Activated CD4-positive, alpha-beta T cell treated with anti-CD3 and anti-CD28 coated beads, Interleukin-2, amount 10 ng/mL, durations not matched to agents 7 days and 5 days (primary cell): ENCODE measurements at regions not wholly inside any gene's neighbourhood (a gene's known extent, or its start where the extent isn't known, plus 50 kb on each side); places are given as distances from the start of the nearest gene placed in this dataset.

Experiments used
- CTCF ChIA-PET: fragments of 350-600 bp; sonication (Branson Sonifier 250); formaldehyde crosslinking; loops from one replicate; lab custom pipeline; 2021; ENCODE audit warnings: antibody characterized with exemption; lab: Charles Lee
- POLR2A ChIA-PET: fragments of 350-600 bp; sonication (Branson Sonifier 250); formaldehyde crosslinking; loops from one replicate; lab custom pipeline; 2021; ENCODE audit warnings: antibody characterized with exemption; lab: Charles Lee
- DNase-seq: peaks from one replicate; pipeline ENCODE4 v3.0.0-alpha.2; 2020
- H3K27ac Mint-ChIP-seq: one replicate; pipeline ENCODE4 v1.8.0; 2021; ENCODE audit warnings: mild to moderate bottlenecking, moderate library complexity, mixed read lengths
- H3K27me3 Mint-ChIP-seq: one replicate; pipeline ENCODE4 v1.8.0; 2021; ENCODE audit warnings: mixed read lengths
- H3K36me3 Mint-ChIP-seq: one replicate; pipeline ENCODE4 v1.8.0; 2021; ENCODE audit warnings: low read depth, mixed read lengths
- H3K4me1 Mint-ChIP-seq: one replicate; pipeline ENCODE4 v1.8.0; 2021; ENCODE audit warnings: mixed read lengths
- H3K4me3 Mint-ChIP-seq: one replicate; pipeline ENCODE4 v1.8.0; 2021; ENCODE audit warnings: mild to moderate bottlenecking, moderate library complexity, mixed read lengths
- H3K9me3 Mint-ChIP-seq: one replicate; pipeline ENCODE4 v1.8.0; 2021; ENCODE audit warnings: mixed read lengths

- POLR2A ChIA-PET: no interaction called here
- CTCF ChIA-PET: no interaction called here
- peaks cover 43% of the 10 kb centered on the region for H3K36me3 Mint-ChIP-seq
Observed at GRCh38 chr17:77480199-77480508, 339.4 kb downstream of the SEC14L1 start.

GRCh38 chr17:77480509-77481215, 339.9 kb downstream of the SEC14L1 start:
- Mint-ChIP-seq H3K4me3 (no peak overlapping the region), H3K27ac (no peak overlapping the region), H3K27me3 (no peaks in the 10 kb centered on the region), H3K4me1 (peaks cover 46% of the 10 kb centered on the region), H3K36me3 (peaks cover 39% of the 10 kb centered on the region), H3K9me3 (no peaks in the 10 kb centered on the region)
- CTCF ChIA-PET: interaction anchor here (0.9 to 1.4 kb wide), 2 partner anchors 9 to 51 kb away, joined by 3 to 4 read pairs; no protein-coding TSS in a partner anchor
- no peak for DNase-seq
- POLR2A ChIA-PET: no interaction called here

More at GRCh38 chr17:77480199-77480508, 339.4 kb downstream of the SEC14L1 start:
- Mint-ChIP-seq H3K27me3 (no peaks in the 10 kb centered on the region), H3K27ac (no peak overlapping the region), H3K4me1 (peaks cover 51% of the 10 kb centered on the region), H3K9me3 (no peaks in the 10 kb centered on the region), H3K4me3 (no peak overlapping the region)
- DNase-seq: no peak

- no peak overlapping the region for H3K4me3 Mint-ChIP-seq
- CTCF ChIA-PET: interaction anchor here (0.6 to 1.5 kb wide), 6 partner anchors 10 to 545 kb away, joined by 3 to 4 read pairs (median 3); no protein-coding TSS in a partner anchor
Observed at GRCh38 chr17:77481476-77482374, 341.0 kb downstream of the SEC14L1 start.

GRCh38 chr17:77482375-77483127, 341.8 kb downstream of the SEC14L1 start:
- Mint-ChIP-seq H3K4me1 (peaks cover 35% of the 10 kb centered on the region), H3K36me3 (peaks cover 32% of the 10 kb centered on the region), H3K27me3 (no peaks in the 10 kb centered on the region), H3K27ac (no peak overlapping the region), H3K9me3 (no peaks in the 10 kb centered on the region), H3K4me3 (no peak overlapping the region)
- ChIA-PET CTCF (interaction anchor here (0.6 to 1.5 kb wide), 5 partner anchors 18 to 155 kb away, joined by 3 read pairs; no protein-coding TSS in a partner anchor), POLR2A (interaction anchor here (0.6 kb wide), 1 partner anchor 7 kb away, joined by 7 read pairs; no protein-coding TSS in a partner anchor)
- no peak for DNase-seq

More at GRCh38 chr17:77481476-77482374, 341.0 kb downstream of the SEC14L1 start:
- no peak for DNase-seq
- H3K36me3 Mint-ChIP-seq: peaks cover 38% of the 10 kb centered on the region
- no peak overlapping the region for H3K27ac Mint-ChIP-seq
- no peaks in the 10 kb centered on the region for H3K9me3 Mint-ChIP-seq
- no peaks in the 10 kb centered on the region for H3K27me3 Mint-ChIP-seq
- peaks cover 43% of the 10 kb centered on the region for H3K4me1 Mint-ChIP-seq
- POLR2A ChIA-PET: no interaction called here

DNA sequence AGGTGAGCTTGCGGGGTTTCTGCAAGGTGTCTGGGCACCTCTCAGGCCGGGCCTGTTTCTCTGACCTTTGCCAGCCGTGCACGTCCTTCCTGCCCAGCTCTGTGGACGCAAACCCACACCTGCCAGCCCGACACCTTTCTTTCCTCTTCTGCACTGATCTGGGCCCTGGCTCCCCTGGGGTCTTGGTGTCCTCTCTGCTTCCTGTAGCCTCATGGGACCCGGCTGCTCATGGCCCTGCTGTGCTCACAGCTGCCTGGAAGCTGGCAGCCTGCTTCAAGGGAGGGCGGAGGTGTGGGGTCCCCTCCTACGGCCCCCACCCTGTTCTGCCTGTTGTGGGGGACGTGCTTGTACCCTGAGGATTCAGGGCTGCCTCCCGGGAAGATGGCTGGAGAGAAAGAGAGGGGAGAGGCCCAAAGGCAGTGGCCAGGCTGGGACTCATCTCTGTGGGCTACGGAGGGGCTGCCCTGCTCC, 342.4 kb downstream of the SEC14L1 start:
- no peak for DNase-seq
- ChIA-PET CTCF (interaction anchor here (0.8 to 1.5 kb wide), 7 partner anchors 12 to 156 kb away, joined by 3 to 5 read pairs (median 3); no protein-coding TSS in a partner anchor), POLR2A (interaction anchor here (0.6 kb wide), 1 partner anchor 8 kb away, joined by 7 read pairs; no protein-coding TSS in a partner anchor)
- peaks cover 33% of the 10 kb centered on the region for H3K36me3 Mint-ChIP-seq
- no peak overlapping the region for H3K27ac Mint-ChIP-seq
- no peak overlapping the region for H3K4me3 Mint-ChIP-seq
- no peaks in the 10 kb centered on the region for H3K9me3 Mint-ChIP-seq
- H3K27me3 Mint-ChIP-seq: no peaks in the 10 kb centered on the region
- peaks cover 30% of the 10 kb centered on the region for H3K4me1 Mint-ChIP-seq

- ChIA-PET CTCF (interaction anchor here (1.0 to 1.3 kb wide), 5 partner anchors 11 to 157 kb away, joined by 3 to 5 read pairs (median 3); no protein-coding TSS in a partner anchor), POLR2A (no interaction called here)
- no peaks in the 10 kb centered on the region for H3K27me3 Mint-ChIP-seq
- peaks cover 20% of the 10 kb centered on the region for H3K4me1 Mint-ChIP-seq
- H3K9me3 Mint-ChIP-seq: no peaks in the 10 kb centered on the region
- no peak overlapping the region for H3K4me3 Mint-ChIP-seq
- H3K36me3 Mint-ChIP-seq: peaks cover 37% of the 10 kb centered on the region
- no peak for DNase-seq
- no peak overlapping the region for H3K27ac Mint-ChIP-seq
Observed at GRCh38 chr17:77484111-77484510, 343.3 kb downstream of the SEC14L1 start.

DNA sequence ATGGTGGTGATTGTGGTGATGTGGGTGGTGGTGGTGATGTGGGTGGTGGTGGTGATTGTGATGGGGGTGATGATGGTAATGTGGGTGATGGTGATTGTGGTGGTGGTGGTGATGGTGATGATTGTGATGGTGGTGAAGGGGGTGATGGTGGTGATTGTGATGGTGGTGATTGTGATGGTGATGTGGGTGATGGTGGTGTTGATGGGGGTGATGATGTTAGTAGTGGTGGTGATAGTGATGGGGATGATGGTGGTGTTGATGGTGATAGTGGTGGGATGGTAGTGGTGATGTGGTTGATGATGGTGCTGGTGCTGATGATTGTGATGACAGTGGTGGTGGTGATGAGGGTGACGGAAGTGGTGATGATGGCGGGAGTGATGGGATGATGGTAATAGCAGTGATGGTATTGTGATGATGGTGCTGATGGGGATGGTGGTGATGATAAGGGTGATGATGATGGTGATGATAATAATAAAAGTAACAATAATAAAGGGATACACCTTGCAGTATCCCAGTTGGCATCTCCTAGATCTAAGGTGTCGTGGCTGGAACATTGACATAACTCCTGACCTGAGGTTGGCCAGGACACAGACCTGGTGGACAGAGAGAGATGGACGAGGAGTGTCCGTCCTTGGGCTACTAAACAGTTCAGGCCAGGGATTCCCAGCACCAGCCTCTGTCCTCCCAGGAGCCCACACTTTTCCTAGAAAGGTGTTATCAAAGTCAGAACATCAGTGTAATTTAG, 344.5 kb downstream of the SEC14L1 start:
- Mint-ChIP-seq H3K9me3 (no peaks in the 10 kb centered on the region), H3K36me3 (peaks cover 36% of the 10 kb centered on the region), H3K4me1 (peaks cover 16% of the 10 kb centered on the region), H3K4me3 (no peak overlapping the region), H3K27me3 (no peaks in the 10 kb centered on the region), H3K27ac (no peak overlapping the region)
- no peak for DNase-seq
- ChIA-PET CTCF (no interaction called here), POLR2A (no interaction called here)

- H3K27ac Mint-ChIP-seq: no peak overlapping the region
Observed at GRCh38 chr17:77487211-77487629, 346.5 kb downstream of the SEC14L1 start.

DNA sequence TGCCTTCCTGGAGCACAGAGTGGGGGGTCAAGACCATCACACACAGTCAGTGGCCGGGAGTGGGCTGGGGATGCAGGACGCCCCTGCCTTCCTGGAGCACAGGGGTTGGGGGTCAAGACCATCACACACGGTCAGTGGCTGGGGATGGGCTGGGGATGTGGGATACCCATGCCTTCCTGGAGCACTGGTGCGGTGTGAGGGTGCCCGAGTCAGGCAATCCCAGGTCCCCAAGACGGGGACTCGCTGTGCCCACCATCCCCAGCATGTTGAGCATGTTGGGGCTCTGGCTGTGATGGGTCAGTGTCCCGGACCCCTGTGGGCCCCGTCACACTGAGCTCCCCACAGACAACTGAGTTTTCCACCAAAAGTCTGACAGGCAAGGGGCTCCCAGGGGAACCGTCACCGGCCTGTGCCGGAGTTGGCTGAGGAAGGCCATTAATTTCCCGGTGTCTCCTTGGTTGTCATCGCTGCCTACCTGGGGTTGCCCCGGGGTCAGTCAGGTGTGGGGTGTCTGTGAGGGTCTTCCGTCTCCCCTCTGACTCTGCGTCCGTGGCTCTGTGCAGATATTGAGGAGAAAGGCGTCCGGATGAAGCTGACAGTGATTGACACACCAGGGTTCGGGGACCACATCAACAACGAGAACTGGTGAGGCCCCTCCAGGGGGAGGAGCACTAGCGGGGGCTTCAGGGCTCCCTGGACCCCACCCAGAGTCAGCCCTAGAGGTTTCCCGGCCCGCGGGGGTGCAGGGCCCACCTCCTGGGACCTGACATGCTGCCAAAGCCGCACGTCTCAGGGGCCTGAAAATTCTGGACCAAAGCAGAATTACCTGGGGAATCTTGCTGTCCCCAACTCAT, 347.1 kb downstream of the SEC14L1 start:
- ChIA-PET CTCF (no interaction called here), POLR2A (no interaction called here)
- no peak for DNase-seq
- no peaks in the 10 kb centered on the region for H3K27me3 Mint-ChIP-seq
- H3K4me1 Mint-ChIP-seq: peaks cover 19% of the 10 kb centered on the region
- H3K36me3 Mint-ChIP-seq: peaks cover 39% of the 10 kb centered on the region
- no peak overlapping the region for H3K27ac Mint-ChIP-seq
- H3K9me3 Mint-ChIP-seq: no peaks in the 10 kb centered on the region
- H3K4me3 Mint-ChIP-seq: no peak overlapping the region

More at GRCh38 chr17:77487211-77487629, 346.5 kb downstream of the SEC14L1 start:
- POLR2A ChIA-PET: no interaction called here
- peaks cover 33% of the 10 kb centered on the region for H3K36me3 Mint-ChIP-seq
- no peak overlapping the region for H3K4me3 Mint-ChIP-seq
- CTCF ChIA-PET: no interaction called here
- peaks cover 13% of the 10 kb centered on the region for H3K4me1 Mint-ChIP-seq
- no peak for DNase-seq
- H3K27me3 Mint-ChIP-seq: no peaks in the 10 kb centered on the region
- H3K9me3 Mint-ChIP-seq: no peaks in the 10 kb centered on the region

DNA sequence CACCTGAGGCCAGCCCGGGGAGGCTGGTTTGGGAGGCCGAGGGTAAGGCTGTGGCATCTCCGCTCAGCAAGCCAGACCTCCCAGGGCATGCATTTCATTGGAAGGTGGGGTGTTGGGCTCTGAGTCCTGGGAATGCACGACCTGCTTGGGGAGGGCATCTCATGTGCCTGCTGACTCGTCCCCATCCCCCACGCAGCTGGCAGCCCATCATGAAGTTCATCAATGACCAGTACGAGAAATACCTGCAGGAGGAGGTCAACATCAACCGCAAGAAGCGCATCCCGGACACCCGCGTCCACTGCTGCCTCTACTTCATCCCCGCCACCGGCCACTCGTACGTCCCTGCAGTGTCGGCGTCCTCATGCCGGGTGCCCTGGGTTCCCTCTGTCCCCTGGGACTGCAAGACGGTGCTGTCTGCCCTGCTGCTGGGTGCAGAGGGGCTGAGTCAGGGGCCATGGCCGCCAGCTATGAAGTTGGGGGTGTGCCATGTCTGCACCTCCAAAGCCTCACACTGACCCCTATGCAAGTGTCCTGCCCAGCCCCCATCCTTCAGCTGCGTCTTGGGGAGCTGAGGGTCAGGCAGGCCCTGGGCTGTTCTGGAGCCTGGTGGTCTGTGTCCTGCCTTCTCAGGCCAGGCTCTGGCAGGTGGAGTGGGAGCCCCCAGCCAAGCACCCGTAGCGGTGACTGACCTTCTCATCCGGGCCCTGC, 347.9 kb downstream of the SEC14L1 start:
- H3K27ac Mint-ChIP-seq: no peak overlapping the region
- DNase-seq: no peak
- H3K27me3 Mint-ChIP-seq: no peaks in the 10 kb centered on the region
- H3K4me3 Mint-ChIP-seq: no peak overlapping the region
- peaks cover 21% of the 10 kb centered on the region for H3K4me1 Mint-ChIP-seq
- H3K9me3 Mint-ChIP-seq: no peaks in the 10 kb centered on the region
- H3K36me3 Mint-ChIP-seq: peaks cover 41% of the 10 kb centered on the region
- CTCF ChIA-PET: interaction anchor here (1.9 kb wide), 1 partner anchor 59 kb away, joined by 6 read pairs; no protein-coding TSS in a partner anchor
- POLR2A ChIA-PET: no interaction called here
